DND-41 (cell line): ENCODE measurements at regions not wholly inside any gene's neighbourhood (a gene's known extent, or its start where the extent isn't known, plus 50 kb on each side); places are given as distances from the start of the nearest gene placed in this dataset.

Experiments used
- ATAC-seq: fragments of 200-7000 bp; cut with Tn5 transposase; 3 replicates; pipeline ENCODE4 v1.9.1; 2021; ENCODE audit warnings: low read depth; ENCODE audit not compliant: insufficient read depth
- DNase-seq: peaks from one replicate; pipeline ENCODE4 v3.0.0-alpha.2; 2020
- H2AFZ ChIP-seq: 2 replicates; pipeline ENCODE4 v1.6.0; 2012; ENCODE audit warnings: low read depth, low read length
- H3K27ac ChIP-seq: 2 replicates; pipeline ENCODE4 v1.5.1; 2012; ENCODE audit warnings: low read length, inconsistent platforms
- H3K27me3 ChIP-seq: fragments of 200-600 bp; sonication (generic); 2 replicates; pipeline ENCODE4 v1.6.0; 2012; ENCODE audit warnings: low read length, mild to moderate bottlenecking, inconsistent platforms; ENCODE audit not compliant: insufficient read depth, poor library complexity
- H3K36me3 ChIP-seq: 2 replicates; pipeline ENCODE4 v1.5.1; 2012; ENCODE audit warnings: low read length, inconsistent platforms; ENCODE audit not compliant: insufficient read depth
- H3K4me1 ChIP-seq: 2 replicates; pipeline ENCODE4 v1.5.1; 2012; ENCODE audit warnings: mild to moderate bottlenecking, low read length; ENCODE audit not compliant: insufficient read depth
- H3K4me2 ChIP-seq: 2 replicates; pipeline ENCODE4 v1.6.0; 2012; ENCODE audit warnings: mild to moderate bottlenecking, moderate library complexity, low read length, inconsistent platforms; ENCODE audit not compliant: insufficient read depth
- H3K4me3 ChIP-seq, 2 experiments: fragments of 200-600 bp in 1 of 2; shearing (Covaris generic) in 1 of 2; 2 replicates each; pipeline ENCODE4 v1.5.1; 2012 to 2016; ENCODE audit warnings: inconsistent platforms in 2 of 2, low read length in 2 of 2, mild to moderate bottlenecking in 2 of 2, low read depth in 1 of 2, moderate library complexity in 1 of 2
- H3K79me2 ChIP-seq: 2 replicates; pipeline ENCODE4 v1.6.0; 2012; ENCODE audit warnings: low read length, inconsistent platforms; ENCODE audit not compliant: insufficient read depth
- H3K9ac ChIP-seq: 2 replicates; pipeline ENCODE4 v1.6.0; 2012; ENCODE audit warnings: low read depth, mild to moderate bottlenecking, inconsistent platforms, low read length, moderate library complexity
- H3K9me3 ChIP-seq: 2 replicates; pipeline ENCODE4 v1.5.1; 2012; ENCODE audit warnings: low read length, moderate library complexity, mild to moderate bottlenecking, inconsistent platforms; ENCODE audit not compliant: insufficient read depth, severe bottlenecking
- H4K20me1 ChIP-seq: 2 replicates; pipeline ENCODE4 v1.6.0; 2012; ENCODE audit warnings: low read length; ENCODE audit not compliant: insufficient read depth
- EZH2 ChIP-seq: IDR thresholded peaks from 3 replicates; pipeline ENCODE4 v1.6.1; 2012; ENCODE audit warnings: borderline replicate concordance, low read depth, mild to moderate bottlenecking, moderate library complexity, low read length, inconsistent platforms; ENCODE audit not compliant: severe bottlenecking
- TF ChIP-seq, protein P1 (sequence below): IDR thresholded peaks from 2 replicates; pipeline ENCODE4 v1.5.1; 2012; ENCODE audit warnings: borderline replicate concordance, low read length, moderate library complexity, mild to moderate bottlenecking; ENCODE audit not compliant: poor library complexity, severe bottlenecking; ENCODE audit errors: extremely low read depth

DNA sequence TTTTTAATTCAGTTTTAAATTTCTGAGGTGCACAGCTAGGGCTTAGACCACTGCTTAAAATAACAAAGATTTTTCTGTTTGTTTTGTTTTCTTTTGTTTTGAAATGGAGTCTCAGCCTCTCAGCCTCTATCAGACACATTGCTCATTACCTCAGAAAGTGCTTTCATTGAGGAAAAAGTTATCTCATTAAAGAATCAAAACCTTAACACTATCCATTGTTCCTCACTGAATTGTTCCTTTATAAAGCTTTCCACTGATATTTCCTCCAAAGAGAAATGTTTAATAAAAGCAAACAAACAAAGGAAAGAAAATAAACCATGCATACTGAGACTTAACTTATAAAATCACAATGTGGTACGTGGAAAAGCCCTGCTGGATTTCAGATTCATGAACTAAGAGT, 63.8 kb downstream of the SIPA1L2 start:
- Histone ChIP-seq H3K9me3 (no peaks in the 10 kb centered on the region), H2AFZ (no peak overlapping the region), H3K9ac (no peak overlapping the region), H3K27ac (no peak overlapping the region), H3K79me2 (no peaks in the 10 kb centered on the region; the same call in none of the 2 replicates), H3K4me2 (no peak overlapping the region), H4K20me1 (no peaks in the 10 kb centered on the region), H3K36me3 (no peaks in the 10 kb centered on the region), H3K4me1 (peaks cover 15% of the 10 kb centered on the region), H3K27me3 (no peaks in the 10 kb centered on the region), H3K4me3 (no peak overlapping the region)
- TF ChIP-seq, protein P1, sequence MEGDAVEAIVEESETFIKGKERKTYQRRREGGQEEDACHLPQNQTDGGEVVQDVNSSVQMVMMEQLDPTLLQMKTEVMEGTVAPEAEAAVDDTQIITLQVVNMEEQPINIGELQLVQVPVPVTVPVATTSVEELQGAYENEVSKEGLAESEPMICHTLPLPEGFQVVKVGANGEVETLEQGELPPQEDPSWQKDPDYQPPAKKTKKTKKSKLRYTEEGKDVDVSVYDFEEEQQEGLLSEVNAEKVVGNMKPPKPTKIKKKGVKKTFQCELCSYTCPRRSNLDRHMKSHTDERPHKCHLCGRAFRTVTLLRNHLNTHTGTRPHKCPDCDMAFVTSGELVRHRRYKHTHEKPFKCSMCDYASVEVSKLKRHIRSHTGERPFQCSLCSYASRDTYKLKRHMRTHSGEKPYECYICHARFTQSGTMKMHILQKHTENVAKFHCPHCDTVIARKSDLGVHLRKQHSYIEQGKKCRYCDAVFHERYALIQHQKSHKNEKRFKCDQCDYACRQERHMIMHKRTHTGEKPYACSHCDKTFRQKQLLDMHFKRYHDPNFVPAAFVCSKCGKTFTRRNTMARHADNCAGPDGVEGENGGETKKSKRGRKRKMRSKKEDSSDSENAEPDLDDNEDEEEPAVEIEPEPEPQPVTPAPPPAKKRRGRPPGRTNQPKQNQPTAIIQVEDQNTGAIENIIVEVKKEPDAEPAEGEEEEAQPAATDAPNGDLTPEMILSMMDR, result no peak
- no peak for TF ChIP-seq EZH2
- ATAC-seq (no peak), DNase-seq (no peak)

DNA sequence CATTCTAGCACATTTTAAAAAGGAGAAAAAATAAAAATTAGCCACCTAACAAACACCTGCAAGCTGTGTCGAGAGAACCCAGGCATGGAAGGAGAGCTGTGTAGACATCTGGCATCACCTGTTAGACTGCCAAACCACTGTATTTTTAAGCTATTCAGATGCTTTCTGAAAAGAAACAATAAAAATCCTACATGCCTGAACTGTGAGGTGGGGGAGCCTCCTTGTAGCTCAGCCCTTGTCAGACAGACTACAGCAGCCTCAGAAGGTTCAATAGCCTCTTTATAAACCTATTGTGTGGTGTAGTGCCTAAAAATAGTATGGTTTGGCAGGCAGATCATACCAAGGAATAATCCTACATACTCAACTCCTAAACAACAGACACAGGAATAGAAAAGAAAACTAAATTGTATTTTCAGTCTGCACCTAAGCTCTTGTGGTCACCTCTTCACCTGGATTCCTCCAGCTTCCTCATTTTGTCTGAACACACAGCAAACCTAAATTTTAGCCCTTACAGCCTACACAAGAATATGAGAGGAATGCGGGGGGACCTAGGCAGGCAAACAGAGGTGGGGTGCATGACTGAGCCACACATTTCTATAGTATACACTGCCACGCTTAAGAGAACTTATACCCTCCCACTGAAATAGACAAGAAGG, 67.0 kb downstream of the SIPA1L2 start:
- Histone ChIP-seq H3K27ac (no peak overlapping the region), H2AFZ (no peak overlapping the region), H3K9me3 (no peaks in the 10 kb centered on the region), H3K27me3 (no peaks in the 10 kb centered on the region), H3K9ac (no peak overlapping the region), H3K4me1 (peaks cover 11% of the 10 kb centered on the region), H3K36me3 (no peaks in the 10 kb centered on the region), H4K20me1 (no peaks in the 10 kb centered on the region), H3K4me2 (no peak overlapping the region), H3K4me3 (no peak overlapping the region), H3K79me2 (no peaks in the 10 kb centered on the region)
- ATAC-seq (no peak), DNase-seq (no peak)
- TF ChIP-seq, protein P1, result no peak
- no peak for TF ChIP-seq EZH2

DNA sequence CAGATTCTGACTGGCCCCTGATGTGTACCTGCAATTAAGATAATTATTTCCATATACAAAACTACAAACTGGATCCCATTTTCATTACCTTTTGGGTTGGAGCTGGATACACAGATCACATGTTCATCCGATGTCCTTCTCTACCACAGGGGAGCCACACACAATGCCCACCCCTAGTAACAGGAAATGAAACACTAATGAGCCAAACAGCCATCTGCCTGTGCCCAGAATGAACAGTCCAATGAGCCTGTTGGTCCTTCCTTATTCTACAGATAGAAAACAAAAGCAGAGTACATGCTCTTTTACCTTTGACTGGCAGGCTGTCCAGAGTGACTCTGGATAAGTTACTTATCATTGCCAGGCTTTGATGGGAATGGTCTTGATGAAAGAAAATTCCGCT, 68.6 kb downstream of the SIPA1L2 start:
- Histone ChIP-seq H2AFZ (no peak overlapping the region), H3K4me2 (no peak overlapping the region), H3K4me3 (no peak overlapping the region), H3K27ac (no peak overlapping the region), H3K9me3 (no peaks in the 10 kb centered on the region), H4K20me1 (no peaks in the 10 kb centered on the region), H3K36me3 (no peaks in the 10 kb centered on the region), H3K79me2 (no peaks in the 10 kb centered on the region), H3K4me1 (peaks cover 7% of the 10 kb centered on the region), H3K9ac (no peak overlapping the region), H3K27me3 (no peaks in the 10 kb centered on the region)
- DNase-seq, result no peak
- no peak for ATAC-seq
- TF ChIP-seq, protein P1, result no peak
- no peak for TF ChIP-seq EZH2
